Neuronal stem cell (in vitro differentiated cells): ENCODE measurements at regions not wholly inside any gene's neighbourhood (a gene's known extent, or its start where the extent isn't known, plus 50 kb on each side); places are given as distances from the start of the nearest gene placed in this dataset.

Experiments used
- DNase-seq: peaks from one replicate; pipeline ENCODE4 v3.0.0-alpha.2; 2013; ENCODE audit warnings: low spot score
- H2AFZ ChIP-seq: one replicate; pipeline ENCODE4 v1.6.1; 2013; ENCODE audit warnings: mild to moderate bottlenecking, low read length, inconsistent platforms
- H2AK5ac ChIP-seq: 2 replicates; pipeline ENCODE4 v1.6.1; 2013; ENCODE audit warnings: low read depth, mild to moderate bottlenecking, inconsistent platforms, low read length, moderate library complexity, mixed read lengths
- H2BK120ac ChIP-seq: 2 replicates; pipeline ENCODE4 v1.6.1; 2013; ENCODE audit warnings: low read depth, mild to moderate bottlenecking, inconsistent platforms, low read length, moderate library complexity, mixed read lengths
- H2BK12ac ChIP-seq: one replicate; pipeline ENCODE4 v1.6.1; 2013; ENCODE audit warnings: low read length, inconsistent platforms
- H2BK15ac ChIP-seq: 2 replicates; pipeline ENCODE4 v1.6.1; 2013; ENCODE audit warnings: mild to moderate bottlenecking, low read length, inconsistent platforms, mixed read lengths
- H2BK5ac ChIP-seq: one replicate; pipeline ENCODE4 v1.6.1; 2013; ENCODE audit warnings: inconsistent platforms, mild to moderate bottlenecking, low read length, moderate library complexity
- H3K14ac ChIP-seq: one replicate; pipeline ENCODE4 v1.6.1; 2013; ENCODE audit warnings: low read length, inconsistent platforms
- H3K18ac ChIP-seq: 2 replicates; pipeline ENCODE4 v1.6.1; 2013; ENCODE audit warnings: low read length, inconsistent platforms
- H3K23ac ChIP-seq: 2 replicates; pipeline ENCODE4 v1.6.1; 2013; ENCODE audit warnings: low read depth, mild to moderate bottlenecking, mixed read lengths, low read length, inconsistent platforms; ENCODE audit not compliant: poor library complexity
- H3K27ac ChIP-seq: replicated peaks from 3 replicates; pipeline ENCODE4 v1.5.1; 2013; ENCODE audit warnings: low read length, inconsistent platforms
- H3K27me3 ChIP-seq, 3 experiments: 2 replicates each; pipeline ENCODE4 v1.6.1; 2013; ENCODE audit warnings: low read length in 3 of 3, mild to moderate bottlenecking in 2 of 3, inconsistent platforms in 1 of 3, low read depth in 1 of 3, mixed read lengths in 1 of 3, moderate library complexity in 1 of 3; ENCODE audit not compliant: control insufficient read depth in 3 of 3, insufficient read depth in 3 of 3
- H3K36me3 ChIP-seq, 2 donors: replicated peaks in 1 of 2; 2 replicates each; pipeline ENCODE4 v1.6.1; 2013; ENCODE audit warnings: low read length in 2 of 2; ENCODE audit not compliant: control insufficient read depth in 2 of 2, insufficient read depth in 2 of 2
- H3K4ac ChIP-seq: 2 replicates; pipeline ENCODE4 v1.6.1; 2013; ENCODE audit warnings: inconsistent platforms, mild to moderate bottlenecking, low read length, moderate library complexity
- H3K4me1 ChIP-seq, 2 donors: 1 replicate in 1 of 2; 2 replicates in 1 of 2; pipeline ENCODE4 v1.6.1; 2013; ENCODE audit warnings: low read length in 2 of 2, low read depth in 1 of 2; ENCODE audit not compliant: control insufficient read depth in 2 of 2, insufficient read depth in 1 of 2
- H3K4me2 ChIP-seq: one replicate; pipeline ENCODE4 v1.6.1; 2013; ENCODE audit warnings: mild to moderate bottlenecking, low read length, inconsistent platforms; ENCODE audit not compliant: insufficient read depth, poor library complexity, severe bottlenecking
- H3K4me3 ChIP-seq, 2 donors: 2 replicates each; pipeline ENCODE4 v1.5.1; 2013; ENCODE audit warnings: low read length in 2 of 2, mild to moderate bottlenecking in 2 of 2, inconsistent platforms in 1 of 2, moderate library complexity in 1 of 2
- H3K79me1 ChIP-seq: one replicate; pipeline ENCODE4 v1.6.1; 2013; ENCODE audit warnings: low read depth, mild to moderate bottlenecking, inconsistent platforms, low read length, moderate library complexity
- H3K9ac ChIP-seq: one replicate; pipeline ENCODE4 v1.6.1; 2013; ENCODE audit warnings: mild to moderate bottlenecking, low read depth, low read length, inconsistent platforms; ENCODE audit not compliant: poor library complexity
- H3K9me3 ChIP-seq, 2 donors: replicated peaks in 1 of 2; 2 replicates each; pipeline versions ENCODE3 to v1.6.1; 2013; ENCODE audit warnings: low read length in 2 of 2, mild to moderate bottlenecking in 2 of 2, inconsistent platforms in 1 of 2, low read depth in 1 of 2, mixed read lengths in 1 of 2, moderate library complexity in 1 of 2; ENCODE audit not compliant: control insufficient read depth in 2 of 2, insufficient read depth in 1 of 2
- H4K8ac ChIP-seq: one replicate; pipeline ENCODE4 v1.6.1; 2013; ENCODE audit warnings: low read depth, mild to moderate bottlenecking, inconsistent platforms, low read length, moderate library complexity
- H4K91ac ChIP-seq: one replicate; pipeline ENCODE4 v1.6.1; 2013; ENCODE audit warnings: low read length, low read depth, mild to moderate bottlenecking, inconsistent platforms; ENCODE audit not compliant: poor library complexity
- WGBS, 2 donors: extraction: QIAGEN DNeasy Blood & Tissue Kit; methylation state at CpG; one replicate each; pipeline ENCODE4 v1.1.7; 2013; ENCODE audit warnings: missing lambda C conversion rate in 2 of 2, mixed read lengths in 1 of 2; ENCODE audit not compliant: insufficient read length in 2 of 2, insufficient replicate concordance in 1 of 2; ENCODE audit errors: extremely low coverage in 2 of 2; 5-methylcytosine and 5-hydroxymethylcytosine counted together

- H2BK15ac ChIP-seq = no peak overlapping the region
- no CpG with 5 or more reads among the region's 4 CpGs for WGBS, 2 donors
- no peak for DNase-seq
Observed at GRCh38 chr14:85248881-85249635, 280.9 kb upstream of the FLRT2 start.

DNA sequence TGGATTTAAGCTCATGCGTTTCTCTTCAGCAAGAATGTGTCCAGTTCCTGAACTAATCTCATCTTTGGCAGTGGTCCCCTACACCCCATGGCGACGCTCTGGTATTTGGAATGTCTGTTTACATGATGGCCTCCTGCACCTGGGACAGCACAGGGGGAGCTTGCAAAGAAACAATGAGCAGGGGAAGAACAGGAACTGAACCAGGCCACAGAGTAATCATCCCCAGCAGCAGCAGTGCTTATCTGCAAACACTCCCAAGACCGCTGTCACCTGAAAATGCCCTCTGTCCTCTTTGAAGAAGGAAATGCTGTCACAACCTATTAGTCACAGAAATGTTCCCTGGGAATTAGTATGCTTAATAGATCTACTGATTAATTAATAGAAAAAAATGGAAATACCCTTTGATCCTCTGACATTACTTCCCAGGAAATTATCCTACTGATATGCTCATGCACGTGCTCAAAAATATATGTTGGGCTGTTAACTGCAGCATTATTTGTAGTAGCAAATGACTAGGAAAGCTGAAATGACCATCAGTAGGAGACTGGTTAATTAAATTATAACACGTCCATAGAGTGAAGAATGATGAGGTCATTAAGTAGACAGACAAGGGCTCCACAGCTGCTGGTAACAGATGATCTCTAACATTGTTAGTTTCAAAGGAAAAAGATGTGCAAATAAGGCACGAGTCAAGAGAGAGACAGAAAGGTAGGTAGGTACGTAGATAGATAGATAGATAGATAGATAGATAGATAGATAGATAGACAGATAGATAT lies 279.3 kb upstream of the FLRT2 start:
- Histone ChIP-seq H3K18ac (no peak overlapping the region), H3K14ac (no peak overlapping the region), H3K4ac (no peak overlapping the region), H2BK12ac (no peak overlapping the region), H3K4me3 (no peak overlapping the region), H3K79me1 (no peaks in the 10 kb centered on the region), H2AK5ac (no peak overlapping the region), H3K27me3 (no peaks in the 10 kb centered on the region), H2BK15ac (no peak overlapping the region), H3K9ac (no peak overlapping the region), H3K23ac (no peak overlapping the region), H3K4me1 (peaks cover 0 to 5% of the 10 kb centered on the region in 2 donors), H3K4me2 (no peak overlapping the region), H4K8ac (no peak overlapping the region), H3K27ac (no peak overlapping the region), H3K36me3 (no peaks in the 10 kb centered on the region), H3K9me3 (no peaks in the 10 kb centered on the region), H2BK120ac (no peak overlapping the region), H4K91ac (no peak overlapping the region), H2AFZ (peak overlapping the region; percentile 43), H2BK5ac (no peak overlapping the region)
- WGBS, 2 donors = no CpG with 5 or more reads among the region's 8 CpGs
- DNase-seq = peak; percentile 48

More at GRCh38 chr14:85248881-85249635, 280.9 kb upstream of the FLRT2 start:
- peaks cover 0 to 5% of the 10 kb centered on the region in 2 donors for H3K4me1 ChIP-seq
- no peaks in the 10 kb centered on the region for H3K79me1 ChIP-seq
- H4K8ac ChIP-seq = no peak overlapping the region
- H3K36me3 ChIP-seq = no peaks in the 10 kb centered on the region
- H3K14ac ChIP-seq = no peak overlapping the region
- no peak overlapping the region for H4K91ac ChIP-seq
- no peak overlapping the region for H3K4ac ChIP-seq
- H3K27me3 ChIP-seq = no peaks in the 10 kb centered on the region
- no peak overlapping the region for H2BK120ac ChIP-seq
- H3K9ac ChIP-seq = no peak overlapping the region
- no peak overlapping the region for H3K18ac ChIP-seq
- no peak overlapping the region for H2BK5ac ChIP-seq
- H3K9me3 ChIP-seq = no peaks in the 10 kb centered on the region
- H3K4me2 ChIP-seq = no peak overlapping the region
- H3K27ac ChIP-seq = no peak overlapping the region
- no peak overlapping the region for H2AFZ ChIP-seq
- H3K23ac ChIP-seq = no peak overlapping the region
- H2BK12ac ChIP-seq = no peak overlapping the region
- H3K4me3 ChIP-seq = no peak overlapping the region
- no peak overlapping the region for H2AK5ac ChIP-seq

- no peak overlapping the region for H3K4ac ChIP-seq
- no CpG with 5 or more reads among the region's 1 CpG for WGBS, 2 donors
- no peak overlapping the region for H3K18ac ChIP-seq
- no peak overlapping the region for H4K8ac ChIP-seq
- no peak overlapping the region for H2BK120ac ChIP-seq
- no peak overlapping the region for H2BK15ac ChIP-seq
- H2BK12ac ChIP-seq = no peak overlapping the region
- H3K9ac ChIP-seq = no peak overlapping the region
- no peak overlapping the region for H3K4me2 ChIP-seq
- DNase-seq = no peak
- H3K23ac ChIP-seq = no peak overlapping the region
- H3K14ac ChIP-seq = no peak overlapping the region
- no peak overlapping the region for H4K91ac ChIP-seq
- H3K9me3 ChIP-seq = no peaks in the 10 kb centered on the region
- H3K79me1 ChIP-seq = no peaks in the 10 kb centered on the region
- H3K4me3 ChIP-seq = no peak overlapping the region
- no peak overlapping the region for H2AFZ ChIP-seq
- no peak overlapping the region for H2AK5ac ChIP-seq
- H3K27ac ChIP-seq = no peak overlapping the region
- no peak overlapping the region for H2BK5ac ChIP-seq
- no peaks in the 10 kb centered on the region for H3K36me3 ChIP-seq
- H3K27me3 ChIP-seq = no peaks in the 10 kb centered on the region
- H3K4me1 ChIP-seq = peaks cover 0 to 5% of the 10 kb centered on the region in 2 donors
Observed at GRCh38 chr14:85252011-85252410, 277.9 kb upstream of the FLRT2 start.

- Histone ChIP-seq H4K91ac (no peak overlapping the region), H3K23ac (no peak overlapping the region), H3K18ac (no peak overlapping the region), H3K4me3 (no peak overlapping the region), H3K27me3 (no peaks in the 10 kb centered on the region), H2BK15ac (no peak overlapping the region), H3K4me1 (peaks cover 0 to 3% of the 10 kb centered on the region in 2 donors), H2BK5ac (no peak overlapping the region), H2AFZ (no peak overlapping the region), H3K36me3 (no peaks in the 10 kb centered on the region), H3K4ac (no peak overlapping the region), H2BK120ac (no peak overlapping the region), H3K14ac (no peak overlapping the region), H4K8ac (no peak overlapping the region), H2BK12ac (no peak overlapping the region), H3K9ac (no peak overlapping the region), H3K9me3 (no peaks in the 10 kb centered on the region), H3K4me2 (no peak overlapping the region), H3K27ac (no peak overlapping the region), H3K79me1 (no peaks in the 10 kb centered on the region), H2AK5ac (no peak overlapping the region)
- no peak for DNase-seq
Observed at GRCh38 chr14:85254711-85255110, 275.2 kb upstream of the FLRT2 start.
